Suprapubic skin (tissue), 4 donors: ENCODE measurements at regions not wholly inside any gene's neighbourhood (a gene's known extent, or its start where the extent isn't known, plus 50 kb on each side); places are given as distances from the start of the nearest gene placed in this dataset.
"Not testable (repeated sequence)": the region's sequence is repeated elsewhere in the genome, so short reads cannot be mapped to it uniquely, and the experiment has no call there.

Source experiments
- DNase-seq, 2 donors: peaks; one replicate each; pipeline ENCODE4 v3.0.0-alpha.2; 2019; ENCODE audit warnings: low spot score in 2 of 2
- H3K27ac ChIP-seq: fragments of 200-600 bp; sonication (generic); one replicate; pipeline ENCODE4 v1.5.1; 2019
- H3K27me3 ChIP-seq: fragments of 200-600 bp; sonication (generic); one replicate; pipeline ENCODE4 v1.5.1; 2019
- H3K36me3 ChIP-seq: fragments of 200-600 bp; sonication (generic); one replicate; pipeline ENCODE4 v1.5.1; 2019
- H3K4me1 ChIP-seq: fragments of 200-600 bp; sonication (generic); one replicate; pipeline ENCODE4 v1.5.1; 2019
- H3K4me3 ChIP-seq: fragments of 200-600 bp; sonication (generic); one replicate; pipeline ENCODE4 v1.5.1; 2019; ENCODE audit warnings: mild to moderate bottlenecking
- H3K9me3 ChIP-seq: fragments of 200-600 bp; sonication (generic); one replicate; pipeline ENCODE4 v1.5.1; 2019
- CTCF ChIP-seq, 2 donors: fragments of 200-600 bp in 1 of 2; fragments of 450-650 bp in 1 of 2; sonication (generic) in 1 of 2; IDR thresholded peaks; one replicate each; pipeline ENCODE4 v1.5.1; 2016 to 2019; ENCODE audit warnings: antibody characterized with exemption in 2 of 2, mild to moderate bottlenecking in 1 of 2, moderate library complexity in 1 of 2
- EP300 ChIP-seq: sonication (generic); formaldehyde crosslinking; IDR thresholded peaks from one replicate; pipeline ENCODE4 v1.6.1; 2017; ENCODE audit warnings: antibody characterized with exemption
- POLR2A ChIP-seq, 2 donors: fragments of 450-650 bp; IDR thresholded peaks; one replicate each; pipeline ENCODE4 v1.6.1; 2017; ENCODE audit warnings: antibody characterized with exemption in 2 of 2, mild to moderate bottlenecking in 2 of 2, moderate library complexity in 2 of 2
- POLR2AphosphoS5 ChIP-seq, 3 donors: sonication (generic); formaldehyde crosslinking; IDR thresholded peaks; one replicate each; pipeline ENCODE4 v1.6.1; 2017; ENCODE audit warnings: antibody characterized with exemption in 3 of 3
- WGBS: methylation state at CpG from one replicate; pipeline ENCODE4 v1.1.5; 2018; 5-methylcytosine and 5-hydroxymethylcytosine counted together

DNA sequence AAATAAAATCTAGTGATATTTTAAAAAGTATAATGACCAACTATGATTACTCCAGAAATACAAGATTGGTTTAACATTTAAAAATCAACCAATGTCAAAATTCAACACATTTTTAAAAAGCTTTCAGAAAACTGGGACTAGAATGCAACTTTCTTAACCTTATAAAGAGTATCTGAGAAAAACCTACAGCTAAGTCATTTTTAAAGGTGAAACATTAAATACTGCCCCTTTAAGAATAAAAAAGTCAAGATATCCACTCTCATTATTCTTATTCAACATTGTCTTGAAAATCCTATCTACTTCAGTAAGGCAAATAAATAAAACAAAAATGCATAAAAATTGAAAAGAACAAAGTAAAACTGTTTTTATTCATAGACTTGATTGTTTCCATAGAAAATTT is 673.2 kb downstream of the UQCRFS1 start:
- Histone ChIP-seq H3K27me3 (no peaks in the 10 kb centered on the region), H3K4me1 (no peaks in the 10 kb centered on the region), H3K9me3 (peaks cover 12% of the 10 kb centered on the region), H3K4me3 (no peak overlapping the region), H3K36me3 (no peaks in the 10 kb centered on the region), H3K27ac (no peak overlapping the region)
- no peak for TF ChIP-seq POLR2A (IDR thresholded peaks at IDR 0.05)
- no peak for TF ChIP-seq CTCF (IDR thresholded peaks at IDR 0.05)
- TF ChIP-seq POLR2AphosphoS5 (IDR thresholded peaks at IDR 0.05): no peak
- TF ChIP-seq EP300: no peak
- DNase-seq: no peak

DNA sequence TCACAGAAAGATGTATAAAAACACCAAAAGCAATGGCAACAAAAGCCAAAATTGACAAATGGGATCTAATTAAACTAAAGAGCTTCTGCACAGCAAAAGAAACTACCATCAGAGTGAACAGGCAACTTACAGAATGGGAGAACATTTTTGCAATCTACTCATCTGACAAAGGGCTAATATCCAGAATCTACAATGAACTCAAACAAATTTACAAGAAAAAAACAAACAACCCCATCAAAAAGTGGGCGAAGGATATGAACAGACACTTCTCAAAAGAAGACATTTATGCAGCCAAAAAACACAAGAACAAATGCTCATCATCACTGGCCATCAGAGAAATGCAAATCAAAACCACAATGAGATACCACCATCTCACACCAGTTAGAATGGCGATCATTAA is 674.4 kb downstream of the UQCRFS1 start:
- not testable (repeated sequence) for H3K36me3 ChIP-seq, H3K4me1 ChIP-seq, H3K27ac ChIP-seq, DNase-seq, H3K27me3 ChIP-seq, H3K4me3 ChIP-seq
- H3K9me3 ChIP-seq: peaks cover 12% of the 10 kb centered on the region
- 86% methylated on average over 1 of the region's 2 CpGs for WGBS

GRCh38 chr19:28537896-28538295 is 675.1 kb downstream of the UQCRFS1 start:
- no peak overlapping the region for H3K27ac ChIP-seq
- H3K9me3 ChIP-seq: peaks cover 12% of the 10 kb centered on the region
- H3K36me3 ChIP-seq: no peaks in the 10 kb centered on the region
- no peak for DNase-seq
- TF ChIP-seq CTCF (IDR thresholded peaks at IDR 0.05): no peak
- TF ChIP-seq EP300: no peak
- no peaks in the 10 kb centered on the region for H3K4me1 ChIP-seq
- 96% methylated on average over 2 of the region's 2 CpGs for WGBS
- H3K4me3 ChIP-seq: no peak overlapping the region
- H3K27me3 ChIP-seq: no peaks in the 10 kb centered on the region

DNA sequence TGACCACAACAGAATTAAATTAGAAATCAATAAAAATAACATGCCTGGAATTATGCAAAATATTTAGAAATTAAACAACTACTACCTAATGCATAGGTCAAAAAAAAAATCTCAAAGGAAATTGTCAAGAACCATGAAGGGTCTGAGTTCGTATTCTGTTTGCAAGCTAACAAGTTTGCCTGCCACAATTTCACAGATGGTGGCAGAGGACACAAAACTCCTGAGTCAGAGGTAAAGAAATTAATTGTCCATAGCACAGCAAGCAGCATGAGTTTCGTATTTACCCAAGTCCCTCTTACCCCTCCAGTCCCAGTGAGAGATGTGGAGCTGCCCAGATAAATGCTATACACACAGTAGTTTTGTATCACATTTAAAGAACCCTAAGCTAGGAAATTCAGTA is 675.9 kb downstream of the UQCRFS1 start:
- no peaks in the 10 kb centered on the region for H3K27me3 ChIP-seq
- no peak for DNase-seq
- no peaks in the 10 kb centered on the region for H3K36me3 ChIP-seq
- peaks cover 12% of the 10 kb centered on the region for H3K9me3 ChIP-seq
- H3K27ac ChIP-seq: no peak overlapping the region
- H3K4me1 ChIP-seq: no peaks in the 10 kb centered on the region
- H3K4me3 ChIP-seq: no peak overlapping the region
- TF ChIP-seq CTCF (IDR thresholded peaks at IDR 0.05) (no peak), POLR2AphosphoS5 (IDR thresholded peaks at IDR 0.05) (no peak), POLR2A (IDR thresholded peaks at IDR 0.05) (no peak), EP300 (no peak)
- 77% methylated on average over 2 of the region's 2 CpGs for WGBS

- H3K4me1 ChIP-seq: no peaks in the 10 kb centered on the region
- H3K27ac ChIP-seq: no peak overlapping the region
- TF ChIP-seq POLR2AphosphoS5 (IDR thresholded peaks at IDR 0.05) (no peak), EP300 (no peak)
- WGBS: 38% methylated on average over 1 of the region's 1 CpG
- H3K9me3 ChIP-seq: peaks cover 12% of the 10 kb centered on the region
- DNase-seq: no peak
- H3K36me3 ChIP-seq: no peaks in the 10 kb centered on the region
- H3K4me3 ChIP-seq: no peak overlapping the region
- no peaks in the 10 kb centered on the region for H3K27me3 ChIP-seq
These were observed 677.6 kb downstream of the UQCRFS1 start for GRCh38 chr19:28535352-28535775.

GRCh38 chr19:28534766-28535351 is 678.1 kb downstream of the UQCRFS1 start:
- DNase-seq: no peak
- no peaks in the 10 kb centered on the region for H3K4me1 ChIP-seq
- H3K27me3 ChIP-seq: no peaks in the 10 kb centered on the region
- WGBS: 76% methylated on average over 3 of the region's 3 CpGs
- H3K36me3 ChIP-seq: no peaks in the 10 kb centered on the region
- TF ChIP-seq POLR2AphosphoS5 (IDR thresholded peaks at IDR 0.05): no peak
- no peak for TF ChIP-seq CTCF (IDR thresholded peaks at IDR 0.05)
- TF ChIP-seq EP300: no peak
- TF ChIP-seq POLR2A (IDR thresholded peaks at IDR 0.05): no peak
- H3K4me3 ChIP-seq: no peak overlapping the region
- H3K9me3 ChIP-seq: peaks cover 12% of the 10 kb centered on the region
- H3K27ac ChIP-seq: no peak overlapping the region
